H9 (cell line): ENCODE measurements at regions not wholly inside any gene's neighbourhood (a gene's known extent, or its start where the extent isn't known, plus 50 kb on each side); places are given as distances from the start of the nearest gene placed in this dataset.

Experiments
- DNase-seq: peaks from one replicate; pipeline ENCODE4 v3.0.0-alpha.2; 2017
- H2AFZ ChIP-seq: one replicate; pipeline ENCODE4 v1.6.1; 2013; ENCODE audit warnings: mild to moderate bottlenecking, low read length, control low read depth, moderate library complexity
- H2AK5ac ChIP-seq: 2 replicates; pipeline ENCODE4 v1.6.1; 2013; ENCODE audit warnings: low read length, control low read depth, mixed read lengths; ENCODE audit not compliant: insufficient read length
- H2BK120ac ChIP-seq: one replicate; pipeline ENCODE4 v1.6.1; 2013; ENCODE audit warnings: low read depth, mild to moderate bottlenecking, low read length, control low read depth, inconsistent platforms; ENCODE audit not compliant: poor library complexity, severe bottlenecking
- H2BK12ac ChIP-seq: 2 replicates; pipeline ENCODE4 v1.6.1; 2013; ENCODE audit warnings: low read length, control low read depth, mixed read lengths, low read depth; ENCODE audit not compliant: insufficient read length
- H2BK15ac ChIP-seq: 2 replicates; pipeline ENCODE4 v1.6.1; 2013; ENCODE audit warnings: low read depth, low read length, control low read depth
- H2BK20ac ChIP-seq: one replicate; pipeline ENCODE4 v1.6.1; 2013; ENCODE audit warnings: low read depth, mild to moderate bottlenecking, low read length, control low read depth, inconsistent platforms; ENCODE audit not compliant: poor library complexity, severe bottlenecking
- H2BK5ac ChIP-seq: 2 replicates; pipeline ENCODE4 v1.6.1; 2013; ENCODE audit warnings: low read length, control low read depth, mixed read lengths; ENCODE audit not compliant: insufficient read length
- H3K14ac ChIP-seq: 2 replicates; pipeline ENCODE4 v1.6.1; 2013; ENCODE audit warnings: low read length, control low read depth; ENCODE audit not compliant: insufficient read depth
- H3K18ac ChIP-seq: 2 replicates; pipeline ENCODE4 v1.6.1; 2013; ENCODE audit warnings: low read depth, mild to moderate bottlenecking, mixed read lengths, low read length, control low read depth; ENCODE audit not compliant: insufficient read length
- H3K23ac ChIP-seq: 2 replicates; pipeline ENCODE4 v1.6.1; 2013; ENCODE audit warnings: low read length, control low read depth, mixed read lengths, low read depth; ENCODE audit not compliant: insufficient read length
- H3K23me2 ChIP-seq: 2 replicates; pipeline ENCODE4 v1.6.1; 2013; ENCODE audit warnings: low read depth, mild to moderate bottlenecking, mixed read lengths, low read length, control low read depth; ENCODE audit not compliant: insufficient read length, poor library complexity, severe bottlenecking
- H3K27ac ChIP-seq: 2 replicates; pipeline ENCODE4 v1.5.1; 2013; ENCODE audit warnings: low read length, control low read depth, mixed read lengths, low read depth; ENCODE audit not compliant: insufficient read length
- H3K27me3 ChIP-seq: 2 replicates; pipeline ENCODE4 v1.6.1; 2013; ENCODE audit warnings: low read length, control low read depth, inconsistent platforms; ENCODE audit not compliant: insufficient read depth
- H3K4ac ChIP-seq: 2 replicates; pipeline ENCODE4 v1.6.1; 2013; ENCODE audit warnings: low read depth, mild to moderate bottlenecking, control low read depth, inconsistent platforms, low read length, moderate library complexity
- H3K4me1 ChIP-seq: 2 replicates; pipeline ENCODE4 v1.6.1; 2013; ENCODE audit warnings: low read length, control low read depth, inconsistent platforms; ENCODE audit not compliant: insufficient read depth
- H3K4me2 ChIP-seq: 2 replicates; pipeline ENCODE4 v1.6.1; 2013; ENCODE audit warnings: low read length, control low read depth, mixed read lengths; ENCODE audit not compliant: insufficient read length, insufficient read depth
- H3K56ac ChIP-seq: 2 replicates; pipeline ENCODE4 v1.6.1; 2013; ENCODE audit warnings: low read depth, mild to moderate bottlenecking, mixed read lengths, low read length, control low read depth; ENCODE audit not compliant: insufficient read length
- H3K79me1 ChIP-seq: 2 replicates; pipeline ENCODE4 v1.6.1; 2013; ENCODE audit warnings: low read depth, mild to moderate bottlenecking, moderate library complexity, low read length, control low read depth, inconsistent platforms; ENCODE audit not compliant: insufficient read depth, poor library complexity, severe bottlenecking
- H3K79me2 ChIP-seq: 2 replicates; pipeline ENCODE4 v1.6.1; 2013; ENCODE audit warnings: low read length, control low read depth, inconsistent platforms; ENCODE audit not compliant: insufficient read depth
- H3K9ac ChIP-seq: 2 replicates; pipeline ENCODE4 v1.6.1; 2013; ENCODE audit warnings: low read length, control low read depth, mixed read lengths; ENCODE audit not compliant: insufficient read length; ENCODE audit errors: extremely low read depth
- H3K9me3 ChIP-seq: one replicate; pipeline ENCODE4 v1.6.1; 2013; ENCODE audit warnings: low read depth, low read length, inconsistent platforms; ENCODE audit not compliant: control insufficient read depth
- H3T11ph ChIP-seq: one replicate; pipeline ENCODE4 v1.6.1; 2013; ENCODE audit warnings: mild to moderate bottlenecking, low read length, control low read depth, inconsistent platforms
- H4K20me1 ChIP-seq: one replicate; pipeline ENCODE4 v1.6.1; 2013; ENCODE audit not compliant: control insufficient read depth, insufficient read length, insufficient read depth
- H4K5ac ChIP-seq: 2 replicates; pipeline ENCODE4 v1.6.1; 2013; ENCODE audit warnings: low read depth, mild to moderate bottlenecking, mixed read lengths, low read length, control low read depth; ENCODE audit not compliant: insufficient read length
- H4K8ac ChIP-seq: replicated peaks from 2 replicates; pipeline ENCODE4 v1.6.1; 2013; ENCODE audit warnings: low read length, control low read depth, mixed read lengths, low read depth; ENCODE audit not compliant: insufficient read length
- H4K91ac ChIP-seq: 2 replicates; pipeline ENCODE4 v1.6.1; 2013; ENCODE audit warnings: low read depth, mild to moderate bottlenecking, moderate library complexity, mixed read lengths, low read length, control low read depth; ENCODE audit not compliant: insufficient read length
- H3K27ac Mint-ChIP-seq, 3 experiments: 2 replicates in 2 of 3; 3 replicates in 1 of 3; pipeline ENCODE4 v1.8.0; 2020 to 2021; ENCODE audit warnings: mixed read lengths in 3 of 3, mild to moderate bottlenecking in 1 of 3, moderate library complexity in 1 of 3
- H3K27me3 Mint-ChIP-seq: 2 replicates; pipeline ENCODE4 v1.8.0; 2021; ENCODE audit warnings: low read depth, mild to moderate bottlenecking, moderate library complexity, mixed read lengths
- H3K36me3 Mint-ChIP-seq, 3 experiments: 2 replicates in 2 of 3; 3 replicates in 1 of 3; pipeline ENCODE4 v1.8.0; 2020 to 2021; ENCODE audit warnings: low read depth in 3 of 3, mixed read lengths in 3 of 3; ENCODE audit not compliant: insufficient read depth in 1 of 3
- H3K4me1 Mint-ChIP-seq, 2 experiments: 2 replicates each; pipeline ENCODE4 v1.8.0; 2020; ENCODE audit warnings: mixed read lengths in 2 of 2
- H3K4me3 Mint-ChIP-seq, 2 experiments: 2 replicates in 1 of 2; 3 replicates in 1 of 2; pipeline ENCODE4 v1.8.0; 2020 to 2021; ENCODE audit warnings: mild to moderate bottlenecking in 2 of 2, mixed read lengths in 2 of 2, moderate library complexity in 1 of 2
- H3K9me3 Mint-ChIP-seq, 2 experiments: 2 replicates in 1 of 2; 3 replicates in 1 of 2; pipeline ENCODE4 v1.8.0; 2020; ENCODE audit warnings: mild to moderate bottlenecking in 2 of 2, mixed read lengths in 2 of 2, moderate library complexity in 1 of 2
- CTCF ChIP-seq: fragments of 200-600 bp; sonication (generic); conservative IDR thresholded peaks from 3 replicates; pipeline ENCODE4 v1.8.0; 2021; ENCODE audit warnings: antibody characterized with exemption, mild to moderate bottlenecking

- H3K79me1 ChIP-seq = no peaks in the 10 kb centered on the region
- no peak overlapping the region for H3K4me2 ChIP-seq
- H3K27ac ChIP-seq = no peak overlapping the region
- no peak overlapping the region for H2BK15ac ChIP-seq
- H3K56ac ChIP-seq = no peak overlapping the region
- H4K20me1 ChIP-seq = no peaks in the 10 kb centered on the region
- H4K8ac ChIP-seq = no peak overlapping the region
- no peak overlapping the region for H3K4ac ChIP-seq
- DNase-seq = no peak
- H3K23ac ChIP-seq = no peak overlapping the region
- no peak for TF ChIP-seq CTCF
- no peak overlapping the region for H2BK120ac ChIP-seq
- Mint-ChIP-seq H3K9me3 (peaks cover 0 to 2% of the 10 kb centered on the region in 2 experiments; a peak in 2 of 5 replicates), H3K36me3 (0 out of 7 replicates have a peak, but pooled peaks cover 0 to 4% (median 0%) of the 10 kb centered on the region in 3 experiments), H3K4me1 (0 out of 4 replicates have a peak, but pooled peaks cover 0 to 3% of the 10 kb centered on the region in 2 experiments), H3K27me3 (no peaks in the 10 kb centered on the region), H3K4me3 (no peak overlapping the region), H3K27ac (no peak overlapping the region)
- no peak overlapping the region for H3K18ac ChIP-seq
- no peak overlapping the region for H2BK12ac ChIP-seq
- H2BK5ac ChIP-seq = no peak overlapping the region
- H3K14ac ChIP-seq = no peak overlapping the region
- no peak overlapping the region for H2BK20ac ChIP-seq
- no peaks in the 10 kb centered on the region for H3K79me2 ChIP-seq
- H4K5ac ChIP-seq = no peak overlapping the region
- H3K4me1 ChIP-seq = no peaks in the 10 kb centered on the region
- H4K91ac ChIP-seq = no peak overlapping the region
- no peak overlapping the region for H3K9ac ChIP-seq
- no peaks in the 10 kb centered on the region for H3K27me3 ChIP-seq
- no peak overlapping the region for H2AFZ ChIP-seq
- H3T11ph ChIP-seq = no peak overlapping the region
- no peaks in the 10 kb centered on the region for H3K9me3 ChIP-seq
- no peaks in the 10 kb centered on the region for H3K23me2 ChIP-seq
- H2AK5ac ChIP-seq = no peak overlapping the region
Measured at GRCh38 chr1:193489191-193489590, 302.8 kb upstream of the B3GALT2 start.
